Endodermal cell (in vitro differentiated cells): ENCODE measurements at regions not wholly inside any gene's neighbourhood (a gene's known extent, or its start where the extent isn't known, plus 50 kb on each side); places are given as distances from the start of the nearest gene placed in this dataset.

Experiments
- DNase-seq: peaks from one replicate; pipeline ENCODE4 v3.0.0-alpha.2; 2017
- H3K27ac ChIP-seq: 2 replicates; pipeline ENCODE4 v1.5.1; 2013; ENCODE audit warnings: mild to moderate bottlenecking, low read depth, low read length, moderate library complexity
- H3K27me3 ChIP-seq: 2 replicates; pipeline ENCODE4 v1.6.1; 2013; ENCODE audit warnings: mild to moderate bottlenecking, low read length, moderate library complexity; ENCODE audit not compliant: insufficient read depth, control insufficient read depth, poor library complexity, severe bottlenecking
- H3K36me3 ChIP-seq: 2 replicates; pipeline ENCODE4 v1.7.0; 2013; ENCODE audit warnings: mild to moderate bottlenecking, low read length, moderate library complexity; ENCODE audit not compliant: control insufficient read depth, insufficient read depth
- H3K4me1 ChIP-seq: one replicate; pipeline ENCODE4 v1.7.0; 2013; ENCODE audit warnings: low read length; ENCODE audit not compliant: control insufficient read depth, insufficient read depth
- H3K4me3 ChIP-seq: 2 replicates; pipeline ENCODE4 v1.5.1; 2013; ENCODE audit warnings: mild to moderate bottlenecking, low read length, moderate library complexity
- H3K9ac ChIP-seq: 2 replicates; pipeline ENCODE4 v1.6.1; 2013; ENCODE audit warnings: mild to moderate bottlenecking, low read length, moderate library complexity; ENCODE audit not compliant: poor library complexity, severe bottlenecking; ENCODE audit errors: extremely low read depth
- H3K9me3 ChIP-seq: 2 replicates; pipeline ENCODE4 v1.6.1; 2013; ENCODE audit warnings: mild to moderate bottlenecking, low read length, moderate library complexity; ENCODE audit not compliant: control insufficient read depth
- H3K27ac Mint-ChIP-seq: 2 replicates; pipeline ENCODE4 v1.8.0; 2020; ENCODE audit warnings: mixed read lengths
- H3K27me3 Mint-ChIP-seq: 2 replicates; pipeline ENCODE4 v1.8.0; 2021; ENCODE audit warnings: mild to moderate bottlenecking, mixed read lengths; ENCODE audit not compliant: insufficient read depth
- H3K36me3 Mint-ChIP-seq: 2 replicates; pipeline ENCODE4 v1.8.0; 2020; ENCODE audit warnings: low read depth, mixed read lengths
- H3K4me1 Mint-ChIP-seq: 2 replicates; pipeline ENCODE4 v1.8.0; 2020; ENCODE audit warnings: mixed read lengths
- H3K4me3 Mint-ChIP-seq: 2 replicates; pipeline ENCODE4 v1.8.0; 2020; ENCODE audit warnings: mild to moderate bottlenecking, moderate library complexity, mixed read lengths
- H3K9me3 Mint-ChIP-seq: 2 replicates; pipeline ENCODE4 v1.8.0; 2020; ENCODE audit warnings: mild to moderate bottlenecking, mixed read lengths
- WGBS, 2 experiments: methylation state at CpG; one replicate each; pipeline versions ENCODE4 v1.1.5 to v1.1.7; 2013; ENCODE audit warnings: missing lambda C conversion rate in 2 of 2, mixed read lengths in 1 of 2; ENCODE audit not compliant: insufficient coverage in 1 of 2, insufficient read length in 1 of 2; 5-methylcytosine and 5-hydroxymethylcytosine counted together
- TF ChIP-seq, protein P1 (sequence below): fragments of 200-600 bp; sonication (generic); conservative IDR thresholded peaks from 2 replicates; pipeline ENCODE4 v1.5.0; 2021; ENCODE audit warnings: antibody characterized with exemption, mild to moderate bottlenecking

DNA sequence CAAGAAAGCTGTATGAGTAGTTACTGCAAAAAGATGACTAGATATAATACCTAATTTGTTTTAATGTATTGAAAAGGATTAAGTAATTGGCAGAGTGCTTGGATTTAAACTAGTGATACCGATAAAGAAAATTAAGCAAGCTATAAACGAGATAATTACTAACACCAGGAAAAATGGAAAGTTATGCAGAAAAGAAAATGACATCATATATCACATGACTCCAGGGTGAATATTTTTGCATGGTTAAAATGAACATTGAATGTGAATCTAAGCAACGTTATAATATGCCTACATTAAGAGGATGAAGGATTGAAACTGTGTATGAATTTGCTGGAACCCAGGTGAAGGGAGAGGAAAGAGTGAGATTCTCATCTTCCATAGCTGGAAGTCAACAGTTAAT, 644.4 kb downstream of the ADGRL2 start:
- H3K4me1 ChIP-seq: no peaks in the 10 kb centered on the region
- 88 to 98% methylated on average over 1 to 3 of the region's 3 CpGs for WGBS, 2 experiments
- H3K9ac ChIP-seq: no peak overlapping the region
- no peaks in the 10 kb centered on the region for H3K36me3 Mint-ChIP-seq
- H3K27me3 ChIP-seq: no peaks in the 10 kb centered on the region
- no peaks in the 10 kb centered on the region for H3K36me3 ChIP-seq
- H3K4me3 ChIP-seq: no peak overlapping the region
- no peaks in the 10 kb centered on the region for H3K9me3 ChIP-seq
- TF ChIP-seq, protein P1, sequence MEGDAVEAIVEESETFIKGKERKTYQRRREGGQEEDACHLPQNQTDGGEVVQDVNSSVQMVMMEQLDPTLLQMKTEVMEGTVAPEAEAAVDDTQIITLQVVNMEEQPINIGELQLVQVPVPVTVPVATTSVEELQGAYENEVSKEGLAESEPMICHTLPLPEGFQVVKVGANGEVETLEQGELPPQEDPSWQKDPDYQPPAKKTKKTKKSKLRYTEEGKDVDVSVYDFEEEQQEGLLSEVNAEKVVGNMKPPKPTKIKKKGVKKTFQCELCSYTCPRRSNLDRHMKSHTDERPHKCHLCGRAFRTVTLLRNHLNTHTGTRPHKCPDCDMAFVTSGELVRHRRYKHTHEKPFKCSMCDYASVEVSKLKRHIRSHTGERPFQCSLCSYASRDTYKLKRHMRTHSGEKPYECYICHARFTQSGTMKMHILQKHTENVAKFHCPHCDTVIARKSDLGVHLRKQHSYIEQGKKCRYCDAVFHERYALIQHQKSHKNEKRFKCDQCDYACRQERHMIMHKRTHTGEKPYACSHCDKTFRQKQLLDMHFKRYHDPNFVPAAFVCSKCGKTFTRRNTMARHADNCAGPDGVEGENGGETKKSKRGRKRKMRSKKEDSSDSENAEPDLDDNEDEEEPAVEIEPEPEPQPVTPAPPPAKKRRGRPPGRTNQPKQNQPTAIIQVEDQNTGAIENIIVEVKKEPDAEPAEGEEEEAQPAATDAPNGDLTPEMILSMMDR: no peak
- peaks cover 3% of the 10 kb centered on the region for H3K4me1 Mint-ChIP-seq
- DNase-seq: no peak
- H3K9me3 Mint-ChIP-seq: no peaks in the 10 kb centered on the region
- no peak overlapping the region for H3K27ac ChIP-seq
- H3K27me3 Mint-ChIP-seq: no peaks in the 10 kb centered on the region
- H3K27ac Mint-ChIP-seq: no peak overlapping the region
- H3K4me3 Mint-ChIP-seq: no peak overlapping the region

DNA sequence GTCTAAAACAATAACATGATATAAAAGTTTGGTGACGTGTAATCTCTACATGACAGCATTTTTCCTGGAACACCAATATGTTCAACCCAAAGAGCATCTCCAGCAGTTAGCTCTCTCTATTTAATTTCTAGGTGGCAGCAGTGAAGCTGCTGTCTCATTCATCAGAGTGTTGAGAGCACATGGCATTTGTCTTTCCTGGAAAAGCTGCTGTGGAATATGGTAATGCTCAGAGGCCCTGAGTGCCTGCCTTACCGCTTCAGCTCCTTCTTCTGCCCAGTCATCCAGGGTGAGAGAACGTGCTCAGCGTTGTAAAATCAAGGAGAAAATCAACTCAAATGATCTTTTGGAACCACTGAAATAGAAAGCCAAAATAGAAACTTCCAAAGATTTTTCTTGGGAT, 640.7 kb downstream of the ADGRL2 start:
- TF ChIP-seq, protein P1: no peak
- 88 to 90% methylated on average over 3 to 4 of the region's 4 CpGs for WGBS, 2 experiments
- Mint-ChIP-seq H3K4me3 (no peak overlapping the region), H3K36me3 (no peaks in the 10 kb centered on the region), H3K27ac (no peak overlapping the region), H3K4me1 (peaks cover 3% of the 10 kb centered on the region), H3K27me3 (no peaks in the 10 kb centered on the region), H3K9me3 (no peaks in the 10 kb centered on the region)
- Histone ChIP-seq H3K27ac (no peak overlapping the region), H3K36me3 (no peaks in the 10 kb centered on the region), H3K4me1 (no peaks in the 10 kb centered on the region), H3K27me3 (no peaks in the 10 kb centered on the region), H3K9ac (no peak overlapping the region), H3K9me3 (no peaks in the 10 kb centered on the region), H3K4me3 (no peak overlapping the region)
- DNase-seq: no peak

DNA sequence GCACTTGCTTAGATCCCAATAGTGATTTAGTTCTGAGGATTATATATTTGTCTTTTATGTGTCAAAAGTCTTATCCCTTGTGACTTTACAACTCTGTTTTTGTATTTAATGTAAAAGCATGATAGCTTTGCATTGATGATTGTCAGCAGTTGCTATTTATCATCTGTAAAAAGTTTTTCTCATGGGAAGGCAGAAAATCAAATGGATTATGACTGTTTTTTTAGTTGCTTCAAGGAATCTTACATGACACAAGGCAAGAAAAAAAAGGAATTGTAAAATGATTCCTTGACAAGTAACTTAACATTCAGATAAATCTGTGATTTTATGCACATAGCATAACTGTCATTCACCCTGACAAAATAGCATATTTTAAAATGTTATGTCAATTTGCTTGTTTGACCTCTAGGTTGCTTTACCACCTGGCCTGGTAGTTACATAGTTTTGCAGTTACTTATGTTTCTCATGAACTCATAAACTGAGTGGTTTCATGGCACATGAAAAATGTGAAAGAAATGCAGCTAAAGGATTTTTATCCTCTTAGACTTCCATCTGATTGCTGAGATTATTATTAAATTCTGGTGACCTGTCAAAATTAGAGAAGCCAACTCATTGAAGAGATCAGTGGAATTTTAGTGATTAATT, 622.6 kb downstream of the ADGRL2 start:
- Mint-ChIP-seq H3K4me3 (no peak overlapping the region), H3K27me3 (no peaks in the 10 kb centered on the region), H3K27ac (no peak overlapping the region), H3K36me3 (no peaks in the 10 kb centered on the region), H3K9me3 (no peaks in the 10 kb centered on the region), H3K4me1 (peaks cover 28% of the 10 kb centered on the region)
- no peak for DNase-seq
- Histone ChIP-seq H3K36me3 (no peaks in the 10 kb centered on the region), H3K4me1 (peaks cover 17% of the 10 kb centered on the region), H3K9ac (no peak overlapping the region), H3K4me3 (no peak overlapping the region), H3K27ac (no peak overlapping the region), H3K27me3 (no peaks in the 10 kb centered on the region), H3K9me3 (no peaks in the 10 kb centered on the region)
- TF ChIP-seq, protein P1: no peak
